Osteocyte (in vitro differentiated cells): ENCODE measurements at regions not wholly inside any gene's neighbourhood (a gene's known extent, or its start where the extent isn't known, plus 50 kb on each side); places are given as distances from the start of the nearest gene placed in this dataset.

Experiments used
- DNase-seq: peaks from one replicate; pipeline ENCODE4 v3.0.0; 2021; ENCODE audit warnings: mixed read lengths; ENCODE audit not compliant: unreplicated experiment; ENCODE audit errors: extremely low spot score
- H3K27ac Mint-ChIP-seq: one replicate; pipeline ENCODE4 v1.8.0; 2021; ENCODE audit warnings: mild to moderate bottlenecking, mixed read lengths; ENCODE audit not compliant: unreplicated experiment
- H3K27me3 Mint-ChIP-seq: one replicate; pipeline ENCODE4 v1.8.0; 2021; ENCODE audit warnings: mixed read lengths; ENCODE audit not compliant: unreplicated experiment
- H3K36me3 Mint-ChIP-seq: one replicate; pipeline ENCODE4 v1.8.0; 2021; ENCODE audit warnings: mixed read lengths; ENCODE audit not compliant: unreplicated experiment
- H3K4me1 Mint-ChIP-seq: one replicate; pipeline ENCODE4 v1.8.0; 2021; ENCODE audit warnings: mixed read lengths; ENCODE audit not compliant: unreplicated experiment
- H3K4me3 Mint-ChIP-seq: one replicate; pipeline ENCODE4 v1.8.0; 2021; ENCODE audit warnings: mild to moderate bottlenecking, moderate library complexity, mixed read lengths; ENCODE audit not compliant: unreplicated experiment
- H3K9me3 Mint-ChIP-seq: one replicate; pipeline ENCODE4 v1.8.0; 2021; ENCODE audit warnings: mixed read lengths; ENCODE audit not compliant: unreplicated experiment
- TF ChIP-seq, protein P1 (sequence below): fragments of 200-600 bp; sonication (generic); IDR thresholded peaks from 2 replicates; pipeline ENCODE4 v1.5.0; 2021; ENCODE audit warnings: antibody characterized with exemption, mild to moderate bottlenecking, moderate library complexity

DNA sequence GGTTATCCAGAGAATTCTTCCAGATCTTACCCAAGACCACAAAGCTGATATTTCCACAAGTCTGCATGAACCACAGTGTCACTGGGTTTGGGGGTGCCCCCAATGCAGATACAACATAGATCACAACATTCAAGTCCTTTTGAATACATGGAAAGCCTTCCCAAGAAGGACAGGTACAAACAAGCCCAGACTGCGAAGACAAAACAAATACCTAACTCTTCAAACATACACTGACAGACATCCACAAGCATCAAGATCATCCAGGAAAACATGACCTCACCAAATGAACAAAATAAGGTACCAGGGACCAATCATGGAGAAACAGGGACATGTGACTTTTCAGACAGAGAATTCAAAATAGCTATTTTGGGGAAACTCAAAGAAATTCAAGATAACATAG, 93.1 kb downstream of the MDH1 start:
- Mint-ChIP-seq H3K36me3 (no peaks in the 10 kb centered on the region), H3K4me1 (no peaks in the 10 kb centered on the region), H3K27me3 (no peaks in the 10 kb centered on the region), H3K27ac (no peak overlapping the region), H3K9me3 (no peaks in the 10 kb centered on the region), H3K4me3 (no peak overlapping the region)
- DNase-seq: no peak
- TF ChIP-seq, protein P1, sequence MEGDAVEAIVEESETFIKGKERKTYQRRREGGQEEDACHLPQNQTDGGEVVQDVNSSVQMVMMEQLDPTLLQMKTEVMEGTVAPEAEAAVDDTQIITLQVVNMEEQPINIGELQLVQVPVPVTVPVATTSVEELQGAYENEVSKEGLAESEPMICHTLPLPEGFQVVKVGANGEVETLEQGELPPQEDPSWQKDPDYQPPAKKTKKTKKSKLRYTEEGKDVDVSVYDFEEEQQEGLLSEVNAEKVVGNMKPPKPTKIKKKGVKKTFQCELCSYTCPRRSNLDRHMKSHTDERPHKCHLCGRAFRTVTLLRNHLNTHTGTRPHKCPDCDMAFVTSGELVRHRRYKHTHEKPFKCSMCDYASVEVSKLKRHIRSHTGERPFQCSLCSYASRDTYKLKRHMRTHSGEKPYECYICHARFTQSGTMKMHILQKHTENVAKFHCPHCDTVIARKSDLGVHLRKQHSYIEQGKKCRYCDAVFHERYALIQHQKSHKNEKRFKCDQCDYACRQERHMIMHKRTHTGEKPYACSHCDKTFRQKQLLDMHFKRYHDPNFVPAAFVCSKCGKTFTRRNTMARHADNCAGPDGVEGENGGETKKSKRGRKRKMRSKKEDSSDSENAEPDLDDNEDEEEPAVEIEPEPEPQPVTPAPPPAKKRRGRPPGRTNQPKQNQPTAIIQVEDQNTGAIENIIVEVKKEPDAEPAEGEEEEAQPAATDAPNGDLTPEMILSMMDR: no peak

DNA sequence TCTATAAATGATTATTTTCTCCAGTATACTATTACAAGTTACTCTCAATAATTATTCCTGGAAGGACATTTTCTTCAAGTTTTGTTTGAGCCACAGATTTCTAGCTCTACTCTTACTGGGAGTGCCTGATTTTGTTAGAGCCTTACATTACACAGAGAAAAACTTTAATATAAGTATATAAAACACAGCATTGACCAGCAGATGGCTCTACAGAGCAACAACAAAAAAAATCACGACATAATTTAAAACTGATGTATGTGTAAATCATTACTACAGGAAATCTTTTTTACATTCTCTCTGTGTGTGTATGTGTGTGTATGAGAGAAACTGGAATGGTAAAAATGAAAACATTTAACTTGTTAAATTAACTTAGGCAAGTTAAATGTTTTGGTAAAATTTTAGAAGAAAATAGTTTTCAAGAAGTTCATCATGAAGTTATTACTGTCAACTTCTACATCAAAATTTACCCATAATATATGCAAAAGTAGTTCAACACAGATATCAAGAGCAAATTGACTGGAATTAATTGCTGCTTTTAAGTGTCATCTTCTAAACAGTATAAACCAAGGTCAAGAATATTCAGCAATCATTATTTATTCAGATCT, 103.3 kb downstream of the MDH1 start:
- no peak overlapping the region for H3K27ac Mint-ChIP-seq
- no peaks in the 10 kb centered on the region for H3K27me3 Mint-ChIP-seq
- DNase-seq: no peak
- TF ChIP-seq, protein P1: peak; percentile 69
- H3K4me3 Mint-ChIP-seq: no peak overlapping the region
- peaks cover 3% of the 10 kb centered on the region for H3K4me1 Mint-ChIP-seq
- H3K9me3 Mint-ChIP-seq: no peaks in the 10 kb centered on the region
- no peaks in the 10 kb centered on the region for H3K36me3 Mint-ChIP-seq

DNA sequence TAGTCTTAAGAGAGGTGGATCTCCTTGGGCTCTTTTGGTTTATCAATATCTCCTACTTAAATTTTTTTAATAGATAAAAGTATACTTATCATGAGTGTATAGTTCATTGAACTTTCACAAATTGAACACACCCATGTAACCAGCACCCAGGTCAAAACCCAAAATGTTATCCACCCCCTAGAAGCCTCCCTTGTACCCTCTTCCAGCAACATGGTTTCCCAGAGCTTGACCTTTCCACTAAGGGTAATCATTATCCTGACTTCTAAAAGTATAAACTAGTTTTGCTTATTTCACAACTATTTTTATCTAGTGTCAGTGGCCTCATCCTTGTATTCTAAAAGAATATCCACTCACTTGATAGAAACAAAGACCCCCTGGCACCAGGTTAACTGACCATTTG, 106.8 kb downstream of the MDH1 start:
- H3K27ac Mint-ChIP-seq: no peak overlapping the region
- H3K4me1 Mint-ChIP-seq: peaks cover 17% of the 10 kb centered on the region
- no peak for DNase-seq
- no peaks in the 10 kb centered on the region for H3K36me3 Mint-ChIP-seq
- no peak overlapping the region for H3K4me3 Mint-ChIP-seq
- TF ChIP-seq, protein P1: no peak
- H3K27me3 Mint-ChIP-seq: no peaks in the 10 kb centered on the region
- peaks cover under 1% of the 10 kb centered on the region for H3K9me3 Mint-ChIP-seq

DNA sequence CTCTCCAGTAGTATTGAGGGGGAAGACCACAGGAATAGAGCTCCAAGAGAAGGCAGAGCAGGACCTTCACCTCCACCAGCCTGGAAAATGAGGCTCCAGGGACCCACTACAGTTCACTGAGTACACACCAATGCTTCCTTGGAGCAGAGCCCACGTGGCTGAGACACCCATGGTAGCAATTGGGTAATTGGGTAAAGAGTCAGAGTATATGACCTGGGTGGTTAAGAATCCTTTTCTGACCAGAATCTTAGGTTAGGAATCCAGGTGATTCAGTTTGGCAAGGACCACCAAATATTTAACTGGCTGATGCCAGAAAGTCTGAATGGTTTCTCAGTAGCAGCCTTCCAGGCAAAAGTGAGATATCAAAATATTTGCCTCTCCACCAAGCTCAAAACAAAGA, 107.7 kb downstream of the MDH1 start:
- Mint-ChIP-seq H3K27ac (no peak overlapping the region), H3K9me3 (peaks cover 8% of the 10 kb centered on the region)

DNA sequence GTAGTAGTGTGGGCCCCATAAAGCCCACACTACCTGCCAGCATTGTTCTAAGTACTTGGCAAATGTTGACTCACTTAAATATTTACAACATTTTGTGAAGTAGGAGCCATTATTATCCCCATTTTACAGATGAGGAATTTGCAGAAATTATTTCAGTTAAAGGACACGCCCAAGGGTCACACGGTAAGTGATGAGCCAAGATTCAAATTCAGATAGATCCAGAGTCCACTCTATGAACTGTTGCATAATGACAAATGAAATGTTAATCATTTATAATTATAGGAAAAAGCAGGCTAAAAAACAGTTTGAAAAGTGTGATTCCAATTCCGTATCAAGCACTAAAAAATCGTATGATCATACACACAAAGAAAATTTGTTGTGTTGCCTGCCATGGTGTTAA, 108.4 kb downstream of the MDH1 start:
- TF ChIP-seq, protein P1: no peak
- Mint-ChIP-seq H3K4me1 (peaks cover 16% of the 10 kb centered on the region), H3K9me3 (peaks cover 10% of the 10 kb centered on the region), H3K36me3 (no peaks in the 10 kb centered on the region), H3K27ac (no peak overlapping the region), H3K27me3 (no peaks in the 10 kb centered on the region), H3K4me3 (no peak overlapping the region)
- no peak for DNase-seq

More for the DNA sequence above, 107.7 kb downstream of the MDH1 start:
- Mint-ChIP-seq H3K4me3 (no peak overlapping the region), H3K36me3 (no peaks in the 10 kb centered on the region), H3K27me3 (no peaks in the 10 kb centered on the region), H3K4me1 (peaks cover 17% of the 10 kb centered on the region)
- no peak for DNase-seq
- TF ChIP-seq, protein P1: no peak
